HPDE6-E6E7 (cell line): ENCODE measurements at regions not wholly inside any gene's neighbourhood (a gene's known extent, or its start where the extent isn't known, plus 50 kb on each side); places are given as distances from the start of the nearest gene placed in this dataset.

Source experiments
- DNase-seq: peaks from one replicate; pipeline ENCODE4 v3.0.0; 2011; ENCODE audit warnings: missing footprints; ENCODE audit errors: extremely low spot score

DNA sequence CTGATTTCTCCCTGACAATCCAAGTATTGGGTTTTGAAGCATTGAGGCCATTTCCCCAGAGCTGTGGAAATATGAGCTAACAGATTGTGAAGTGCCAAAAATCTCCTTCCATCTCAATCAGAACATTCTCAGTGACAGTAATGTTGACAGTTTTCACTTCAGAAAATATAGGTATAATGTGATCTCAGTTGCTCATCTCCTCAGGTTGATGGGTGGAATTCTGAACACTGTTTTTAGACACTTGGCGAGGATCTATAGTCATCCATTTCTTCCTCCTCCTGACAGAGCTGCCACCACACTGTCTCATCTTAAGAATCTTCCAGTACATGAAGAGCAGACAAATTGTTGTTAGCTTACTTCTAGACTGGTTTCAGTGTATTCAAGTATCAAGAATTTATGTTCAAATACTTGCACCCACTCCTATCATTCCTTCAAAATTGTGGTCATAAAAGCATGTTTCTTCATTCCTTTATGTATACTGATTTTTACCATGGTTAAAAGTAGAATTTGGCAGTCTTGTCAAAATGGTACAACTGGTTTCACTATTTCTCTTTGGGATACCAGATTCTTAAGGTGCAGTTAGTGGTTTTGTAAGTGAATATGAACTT, 199.7 kb upstream of the TLE4 start:
- no peak for DNase-seq

DNA sequence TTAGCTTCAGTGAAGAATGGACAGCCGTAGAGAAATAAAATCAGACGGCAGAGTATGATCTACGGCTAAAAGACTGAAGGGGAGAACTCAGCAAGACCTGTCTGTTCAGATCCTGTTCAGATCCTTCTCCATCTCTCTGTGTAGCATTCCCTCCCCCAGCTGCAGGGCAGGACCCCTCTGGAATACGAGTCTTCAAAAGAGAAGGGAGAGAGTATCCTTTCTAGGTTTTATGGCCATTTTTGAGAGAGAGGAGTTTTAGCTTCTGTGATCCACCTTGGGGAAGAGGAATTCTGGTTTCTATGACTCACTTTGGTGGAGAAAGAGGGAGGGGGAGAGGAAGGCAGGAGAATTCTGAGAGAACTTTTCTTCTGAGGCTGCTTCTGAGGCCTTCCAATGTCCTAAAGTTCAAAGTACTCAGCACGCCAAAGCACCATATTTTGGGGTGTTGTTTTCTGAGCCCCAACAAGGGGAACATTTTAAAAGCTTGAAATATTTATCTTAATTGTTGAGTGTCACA, 194.4 kb upstream of the TLE4 start:
- no peak for DNase-seq

DNA sequence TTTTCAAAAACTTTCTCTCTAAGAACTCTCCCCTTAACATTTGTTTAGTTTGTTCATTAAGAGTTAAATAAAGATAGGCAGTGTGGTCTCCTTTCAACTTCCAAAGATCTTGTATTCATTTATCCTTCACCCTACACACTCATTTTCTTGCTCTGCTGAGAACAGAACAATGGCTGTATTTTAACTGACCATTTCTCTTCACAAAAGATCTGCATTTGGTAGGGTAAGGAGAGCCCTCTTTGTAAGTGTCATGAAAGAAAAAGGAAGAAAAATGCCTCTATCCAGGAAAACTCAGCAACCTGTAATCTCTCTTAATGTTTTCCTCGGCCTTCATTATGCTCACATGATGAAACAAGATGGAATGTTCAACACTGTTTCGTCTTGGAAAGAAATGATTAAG, 193.7 kb upstream of the TLE4 start:
- no peak for DNase-seq

DNA sequence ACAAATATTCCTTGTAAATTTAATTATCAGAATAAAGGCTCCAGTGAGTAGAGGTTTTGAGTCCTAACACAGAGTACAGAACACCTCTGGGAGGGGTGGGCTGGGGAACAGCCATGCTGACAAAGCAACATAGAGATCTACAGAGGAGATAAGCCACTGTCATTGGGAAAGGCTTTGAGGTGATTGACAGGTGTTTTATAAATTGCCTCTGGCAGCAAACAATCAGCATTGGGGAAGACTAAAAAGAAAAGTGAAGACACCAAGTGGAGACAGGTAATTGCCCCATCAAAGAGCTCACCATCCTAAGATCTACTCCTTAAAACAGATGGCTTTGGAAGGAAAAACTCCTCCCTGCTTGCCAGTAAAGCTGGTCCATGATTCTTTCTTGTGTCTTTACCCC, 189.7 kb upstream of the TLE4 start:
- no peak for DNase-seq

DNA sequence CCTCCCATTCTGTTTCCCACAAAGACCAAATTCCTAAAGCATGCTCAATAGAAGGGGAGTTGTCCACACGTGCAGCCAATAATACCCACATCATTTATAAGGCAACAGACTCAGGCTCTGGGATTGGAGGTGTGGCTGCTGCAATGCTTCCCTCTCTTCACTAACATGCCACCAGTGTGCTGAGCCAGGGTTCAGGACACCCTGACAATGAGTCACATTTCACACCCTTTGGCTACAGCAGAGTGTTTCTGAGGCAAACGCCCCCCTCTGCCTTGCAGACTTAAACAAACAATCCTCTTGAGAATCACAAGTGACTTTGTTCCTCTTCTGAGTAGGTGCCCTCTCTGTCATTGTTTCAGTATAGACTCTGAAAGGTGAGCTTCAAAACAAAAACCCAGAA, 189.3 kb upstream of the TLE4 start:
- DNase-seq, result no peak

DNA sequence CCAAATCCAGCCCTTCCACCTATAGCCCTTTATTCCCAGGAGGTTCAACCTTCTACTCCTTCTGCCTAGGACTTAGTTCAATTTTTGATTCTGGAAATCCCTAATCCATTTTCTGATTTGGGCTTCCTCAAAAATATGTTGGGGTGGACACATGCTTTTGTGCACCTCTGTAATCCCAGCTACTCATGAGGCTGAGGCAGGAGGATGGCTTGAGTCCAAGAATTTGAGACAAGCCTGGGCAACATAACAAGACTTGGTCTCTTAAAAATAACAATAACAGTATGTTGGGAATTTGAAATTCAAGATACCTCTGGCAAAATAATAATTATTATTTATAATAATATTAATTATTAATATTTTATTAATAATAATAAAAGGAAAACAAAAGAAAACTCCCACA, 188.7 kb upstream of the TLE4 start:
- no peak for DNase-seq

DNA sequence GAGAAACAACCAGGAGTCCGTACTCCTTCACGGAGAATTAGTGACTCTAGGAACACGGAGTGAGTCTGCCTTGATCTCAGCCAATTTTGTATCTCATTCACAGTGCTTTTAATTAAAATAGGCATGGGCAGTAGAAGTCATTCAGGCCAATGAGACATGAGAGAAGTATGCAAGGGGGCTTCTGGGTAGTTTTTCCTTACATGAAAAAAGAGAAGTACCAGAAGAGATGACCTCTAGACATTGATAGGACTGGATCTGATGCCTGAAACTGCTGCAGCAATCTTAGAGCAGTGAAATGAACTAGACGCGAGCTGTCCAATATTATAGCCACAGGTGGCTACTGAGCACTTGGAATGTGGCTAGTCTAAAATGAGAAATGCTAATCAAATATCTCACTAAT, 187.7 kb upstream of the TLE4 start:
- DNase-seq, result no peak

DNA sequence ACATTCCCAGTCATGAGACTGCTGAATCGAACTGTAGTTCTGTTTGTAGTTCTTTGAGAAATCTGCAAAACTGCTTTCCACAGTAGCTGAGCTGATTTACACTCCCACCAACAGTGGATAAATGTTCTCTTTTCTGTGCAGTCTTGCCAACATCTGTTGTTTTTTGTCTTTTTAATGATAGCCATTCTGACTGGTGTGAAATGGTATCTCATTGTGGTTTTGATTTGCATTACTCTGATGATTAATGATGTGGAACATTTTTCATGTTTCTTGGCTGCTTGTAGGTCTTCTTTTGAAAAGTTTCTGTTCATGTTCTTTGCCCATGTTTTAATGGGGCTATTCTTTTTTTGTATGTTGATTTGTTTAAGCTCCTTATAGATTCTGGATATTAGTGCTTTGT, 187.3 kb upstream of the TLE4 start:
- DNase-seq, result no peak

DNA sequence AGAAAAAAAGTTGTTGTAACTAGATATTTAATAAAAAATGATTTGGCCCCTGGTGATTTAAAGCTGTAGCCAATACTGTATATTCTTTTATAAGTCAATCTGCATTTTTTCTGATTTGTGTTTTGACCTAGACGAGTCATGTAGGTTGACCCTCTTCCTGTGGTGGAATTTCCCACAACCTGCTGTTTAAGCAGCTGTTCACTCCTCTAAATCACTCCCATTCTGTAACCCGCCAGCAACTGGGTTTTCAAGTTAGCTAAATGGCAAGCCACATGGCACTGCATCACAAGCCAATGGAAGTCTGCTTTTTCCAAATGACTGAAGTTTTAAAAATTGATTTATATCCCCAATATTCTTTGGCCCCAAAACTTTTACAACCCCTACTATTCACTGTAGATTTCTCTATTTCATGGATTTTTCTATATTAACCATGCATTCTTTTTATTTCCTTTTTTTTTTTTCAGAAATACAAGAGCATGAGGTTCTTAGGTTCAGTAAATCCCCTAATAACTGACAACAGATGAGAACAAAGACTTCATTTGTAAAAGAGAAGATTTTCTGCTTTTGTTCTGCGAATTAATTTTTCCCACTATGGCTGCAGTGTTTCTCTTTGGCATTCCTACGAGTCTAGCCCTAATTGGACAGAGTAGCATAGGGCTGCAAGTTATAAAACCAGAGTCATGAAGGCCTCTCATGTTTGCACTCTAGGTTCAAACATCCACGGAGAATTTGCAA, 184.5 kb upstream of the TLE4 start:
- no peak for DNase-seq

DNA sequence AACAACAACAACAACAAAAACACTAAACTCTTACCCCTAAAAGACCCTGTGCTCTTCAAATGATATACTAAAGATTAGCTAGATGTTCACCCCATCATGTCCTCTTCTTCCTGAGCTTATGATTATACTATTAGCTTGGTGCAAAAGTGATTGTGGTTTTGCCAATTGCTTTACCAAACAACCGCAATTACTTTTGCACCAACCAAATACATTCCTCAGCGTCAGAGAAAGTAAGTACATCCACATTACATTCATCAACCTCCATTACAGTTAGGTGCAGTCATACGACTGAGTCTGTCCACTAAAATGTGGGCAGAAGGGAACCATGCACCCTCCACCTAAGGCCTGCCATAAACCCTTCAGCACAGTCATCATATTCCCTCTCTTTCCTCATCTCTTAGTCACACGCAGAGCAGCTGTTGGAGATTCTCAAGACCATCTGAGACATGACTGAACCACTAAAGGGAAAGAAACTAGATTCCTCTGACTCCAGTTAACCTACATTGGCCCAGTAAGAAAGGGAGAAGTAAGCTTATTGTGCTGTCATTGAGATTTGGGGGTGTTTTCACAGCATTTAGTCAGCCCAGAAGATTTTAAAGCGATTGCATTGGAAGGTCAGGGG, 181.6 kb upstream of the TLE4 start:
- DNase-seq, result no peak

DNA sequence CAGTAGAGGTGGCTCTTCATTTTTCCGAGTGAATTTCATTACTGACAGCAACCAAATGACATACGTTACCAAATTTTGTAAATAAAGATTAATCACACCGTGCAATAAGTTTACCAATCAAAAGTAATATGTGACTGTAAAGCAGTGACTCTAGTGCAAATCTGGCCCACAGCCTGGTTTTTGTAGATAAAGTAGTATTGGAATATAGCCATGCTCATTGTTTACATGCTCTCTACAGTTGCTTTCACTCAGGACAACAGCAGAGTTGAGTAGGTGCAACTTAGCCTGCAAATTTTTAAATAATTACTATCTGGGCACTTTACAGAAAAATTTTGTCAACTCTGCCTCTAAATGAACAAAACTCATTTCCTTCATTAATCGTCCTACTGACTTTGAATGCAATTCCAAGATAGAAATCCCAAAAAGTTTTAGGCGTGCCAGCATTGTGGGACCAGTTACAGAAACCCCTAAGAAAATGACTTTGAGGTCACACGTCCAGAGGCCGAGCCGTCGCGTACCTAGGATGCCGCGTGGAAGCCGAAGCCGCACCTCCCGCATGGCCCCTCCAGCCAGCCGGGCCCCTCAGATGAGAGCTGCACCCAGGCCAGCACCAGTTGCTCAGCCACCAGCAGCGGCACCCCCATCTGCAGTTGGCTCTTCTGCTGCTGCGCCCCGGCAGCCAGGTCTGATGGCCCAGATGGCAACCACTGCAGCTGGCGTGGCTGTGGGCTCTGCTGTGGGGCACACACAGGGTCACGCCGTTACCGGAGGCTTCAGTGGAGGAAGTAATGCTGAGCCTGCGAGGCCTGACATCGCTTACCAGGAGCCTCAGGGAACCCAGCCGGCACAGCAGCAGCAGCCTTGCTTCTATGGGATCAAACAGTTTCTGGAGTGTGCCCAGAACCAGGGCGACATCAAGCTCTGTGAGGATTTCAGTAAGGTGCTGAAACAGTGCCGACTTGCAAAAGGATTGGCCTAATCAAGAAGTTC, 180.7 kb upstream of the TLE4 start:
- no peak for DNase-seq

DNA sequence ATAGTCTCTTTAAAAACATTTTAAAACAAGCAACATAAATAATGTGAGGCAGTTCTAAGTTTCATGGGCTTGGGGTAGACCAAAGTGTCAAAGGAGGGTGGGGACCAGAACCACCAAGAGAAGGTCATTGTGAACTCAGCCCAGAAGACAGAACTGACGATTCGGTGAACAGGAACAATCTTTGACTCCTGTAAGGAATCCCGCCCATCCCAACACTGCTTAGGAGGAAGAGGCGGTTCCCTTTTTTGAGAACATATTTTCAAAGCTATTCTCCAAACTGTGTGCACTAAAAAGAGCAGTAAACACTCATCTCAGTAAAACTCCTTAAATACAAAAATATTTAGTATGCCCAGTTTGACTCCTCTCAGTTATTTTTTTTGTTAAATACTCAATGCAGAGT, 176.5 kb upstream of the TLE4 start:
- no peak for DNase-seq

DNA sequence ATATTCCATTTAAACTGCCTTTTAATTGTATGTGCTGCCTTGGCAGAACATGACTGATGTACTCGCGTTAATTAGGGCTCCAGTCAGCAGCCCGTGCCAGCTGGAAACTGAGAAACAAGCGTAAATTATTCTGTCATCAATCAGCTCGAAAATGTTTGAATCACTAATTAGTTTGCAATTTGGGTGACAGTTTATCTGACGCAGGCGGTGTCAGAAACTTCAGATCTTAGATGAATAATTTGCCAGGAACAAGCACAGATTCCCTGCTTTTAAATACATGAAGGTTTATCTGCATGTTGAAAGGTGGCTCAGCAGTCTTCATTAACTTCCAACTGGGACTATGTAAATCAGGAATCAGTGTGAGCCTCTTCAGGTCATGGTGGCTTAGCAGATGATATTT, 176.0 kb upstream of the TLE4 start:
- no peak for DNase-seq

DNA sequence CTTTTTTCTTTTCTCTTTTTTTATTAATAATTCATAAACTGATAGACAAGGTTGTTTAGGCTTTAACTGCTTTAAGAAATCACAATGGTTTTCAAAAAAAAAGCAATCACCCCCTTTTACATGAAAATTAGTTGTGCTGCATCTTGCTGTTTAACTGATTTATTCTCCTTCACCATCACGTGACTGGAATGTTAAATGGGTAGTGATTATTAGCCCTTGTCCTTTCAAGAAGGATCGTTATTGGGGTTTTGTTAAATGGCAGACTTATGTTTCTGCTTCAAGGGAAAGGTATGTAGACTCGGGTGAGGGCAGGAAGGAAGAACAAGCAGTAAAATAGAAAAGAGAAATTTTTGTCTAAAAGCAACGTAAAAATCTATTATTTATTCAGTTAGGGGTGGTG, 175.6 kb upstream of the TLE4 start:
- no peak for DNase-seq

DNA sequence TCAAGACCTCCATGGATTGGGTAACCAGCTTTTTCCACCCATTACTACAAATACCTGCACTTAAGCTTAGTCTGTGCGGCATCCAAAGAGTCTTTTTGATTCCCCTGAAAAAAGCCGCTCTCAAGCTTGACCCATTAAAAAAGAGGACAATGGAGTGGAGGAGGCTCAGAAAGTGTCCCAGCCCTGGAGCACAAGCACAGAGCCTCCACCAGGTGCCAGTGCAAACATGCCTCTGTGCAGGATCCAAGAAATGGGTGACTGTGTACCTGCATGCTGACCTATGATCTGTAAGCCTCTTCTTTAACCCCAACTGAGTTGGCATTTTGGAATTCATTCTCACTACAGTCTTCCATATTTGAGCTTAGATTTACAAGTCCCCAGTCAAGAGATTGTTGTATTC, 168.3 kb upstream of the TLE4 start:
- no peak for DNase-seq

DNA sequence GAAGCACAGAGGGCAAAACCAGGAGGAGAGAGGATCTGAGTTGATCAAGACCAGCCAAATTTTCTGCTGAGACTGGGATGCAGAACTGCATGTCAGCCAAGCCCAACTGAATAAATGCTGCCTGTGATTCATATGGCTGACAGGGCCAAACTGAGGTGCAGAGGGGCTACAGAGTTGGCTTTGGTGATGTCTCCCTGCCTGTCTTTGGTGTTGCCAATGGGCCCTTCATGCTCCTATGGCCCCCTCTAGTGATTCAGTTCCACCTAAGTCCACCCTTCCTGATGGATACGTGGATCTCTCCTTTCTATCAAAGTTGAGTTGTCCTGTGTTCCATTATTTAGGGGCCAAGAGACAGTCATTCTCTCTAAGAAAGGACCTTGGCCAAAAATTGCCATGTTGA, 163.6 kb upstream of the TLE4 start:
- no peak for DNase-seq

DNA sequence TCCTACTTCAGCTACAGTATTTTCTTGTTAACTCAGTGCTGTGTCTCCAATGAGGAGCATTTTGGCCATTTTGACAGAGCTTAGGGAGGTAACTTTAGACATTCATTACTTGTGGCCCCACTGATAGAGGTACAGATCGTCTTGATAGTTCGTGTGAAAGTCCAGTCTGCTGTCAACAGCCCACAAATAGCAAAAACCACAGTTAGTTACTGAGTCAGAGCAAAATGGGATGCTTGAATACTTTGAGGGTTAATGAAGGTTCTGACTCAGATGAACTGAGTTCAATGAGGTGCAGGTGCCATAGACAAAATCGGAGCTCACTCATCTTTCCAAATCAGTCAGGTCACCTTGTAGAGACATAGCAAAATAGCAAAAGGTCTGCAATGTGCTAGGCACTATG, 163.1 kb upstream of the TLE4 start:
- no peak for DNase-seq

DNA sequence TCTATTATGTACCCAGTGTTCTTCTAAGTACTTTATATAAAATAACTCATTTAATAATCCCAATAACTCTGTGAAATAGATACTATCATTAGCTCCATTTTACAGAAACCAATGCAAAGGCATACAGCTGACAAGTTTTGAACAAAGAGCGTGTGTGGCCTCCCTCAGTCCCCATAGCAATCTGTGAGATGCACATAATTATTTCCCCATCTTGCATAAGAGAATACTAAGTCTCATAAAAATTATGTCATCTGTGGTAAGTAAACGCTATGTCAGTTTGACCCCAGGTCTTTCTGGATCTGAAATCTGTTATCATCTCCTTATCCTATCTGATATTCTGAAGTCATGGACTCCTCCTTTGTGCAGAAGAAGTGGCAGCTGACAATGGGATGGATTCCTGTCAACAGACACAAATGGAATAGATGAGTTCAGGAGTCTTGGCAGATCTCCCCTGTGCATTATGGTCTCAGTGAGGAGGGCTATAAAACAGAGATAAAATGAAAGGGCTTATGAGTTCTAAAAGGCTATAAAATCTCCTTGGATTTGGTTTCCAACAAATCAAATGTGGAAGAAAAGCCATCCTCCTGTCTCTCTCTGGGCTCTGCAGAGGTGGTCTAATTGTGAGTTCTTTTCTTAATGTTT, 162.5 kb upstream of the TLE4 start:
- no peak for DNase-seq

DNA sequence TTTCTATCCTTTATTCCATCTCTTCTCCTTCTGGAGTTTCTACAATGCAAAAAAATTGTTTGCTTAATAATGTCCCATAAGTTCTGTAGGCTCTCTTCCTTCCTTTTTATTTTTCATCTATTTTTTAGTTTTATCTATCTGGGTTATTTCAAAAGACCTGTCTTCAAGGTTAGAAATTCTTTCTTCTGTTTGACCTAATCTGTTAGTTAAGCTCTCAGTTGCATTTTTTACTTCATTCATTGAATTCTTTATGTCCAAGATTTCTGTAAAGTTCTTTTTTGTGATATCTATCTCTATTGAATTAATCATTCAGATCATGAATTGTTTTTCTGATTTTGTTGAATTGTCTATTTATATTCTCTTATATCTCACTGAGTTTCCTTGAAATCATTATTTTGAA, 145.9 kb upstream of the TLE4 start:
- no peak for DNase-seq

DNA sequence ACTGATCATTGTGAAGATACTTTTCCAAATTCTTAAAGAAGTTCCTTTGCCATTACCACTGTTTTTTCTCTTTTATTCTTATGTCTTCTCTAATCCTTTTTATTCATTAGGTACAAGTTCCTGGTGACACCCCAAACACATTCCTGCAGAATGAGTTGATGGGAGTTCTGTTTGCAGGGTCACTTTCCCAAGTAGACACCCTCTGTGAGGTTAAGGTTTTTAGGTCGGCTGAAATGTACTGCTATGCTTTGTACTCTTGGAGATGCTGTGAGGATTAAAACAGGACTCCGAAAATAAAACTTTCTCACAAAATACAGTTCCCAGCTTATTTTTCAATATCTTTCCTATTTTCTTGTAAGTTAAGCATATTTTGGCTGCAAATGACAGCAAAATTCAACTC, 143.3 kb upstream of the TLE4 start:
- no peak for DNase-seq

DNA sequence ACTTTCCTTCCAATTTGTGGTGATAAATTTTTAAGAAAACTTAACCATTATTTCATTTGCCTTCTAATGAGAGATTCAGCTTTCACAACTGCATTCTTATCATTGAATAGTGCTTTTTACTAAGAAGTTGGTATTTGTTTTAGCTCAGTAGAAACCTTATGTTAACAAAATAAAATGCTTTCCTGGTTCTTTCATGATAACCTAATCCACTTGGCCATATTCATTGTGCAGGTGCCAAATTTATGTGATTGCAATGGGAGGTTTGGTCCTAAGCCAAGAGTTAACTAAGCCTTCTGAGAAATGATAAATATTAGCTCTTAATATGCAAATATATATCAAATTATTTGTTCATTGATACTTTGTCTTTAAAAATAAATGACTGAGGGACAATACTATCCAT, 141.1 kb upstream of the TLE4 start:
- no peak for DNase-seq
